Heart right ventricle (tissue), 16 donors: ENCODE measurements at regions not wholly inside any gene's neighbourhood (a gene's known extent, or its start where the extent isn't known, plus 50 kb on each side); places are given as distances from the start of the nearest gene placed in this dataset.

Experiments
- ATAC-seq, 8 donors: fragments of 200-7000 bp; cut with Tn5 transposase; one replicate each; pipeline ENCODE4 v1.9.1; 2020; ENCODE audit warnings: mild to moderate bottlenecking in 8 of 8, moderate library complexity in 8 of 8, moderate number of reproducible peaks in 1 of 8
- DNase-seq, 2 donors: peaks; one replicate each; pipeline ENCODE4 v3.0.0-alpha.2; 2020
- H3K27ac ChIP-seq, 10 donors: fragments of 200-600 bp; sonication (generic) in 2 of 10; one replicate each; pipeline versions ENCODE4 v1.5.0 to v1.8.0; 2020 to 2022; ENCODE audit warnings: mild to moderate bottlenecking in 3 of 10
- H3K27me3 ChIP-seq, 7 donors: fragments of 200-600 bp; one replicate each; pipeline ENCODE4 v1.8.0; 2021 to 2022; ENCODE audit warnings: mild to moderate bottlenecking in 2 of 7
- H3K36me3 ChIP-seq, 9 donors: fragments of 200-600 bp; sonication (generic) in 1 of 9; one replicate each; pipeline versions ENCODE4 v1.5.0 to v1.8.0; 2020 to 2022; ENCODE audit warnings: mild to moderate bottlenecking in 2 of 9
- H3K4me1 ChIP-seq, 9 donors: fragments of 200-600 bp; sonication (generic) in 1 of 9; one replicate each; pipeline versions ENCODE4 v1.5.0 to v1.8.0; 2020 to 2022; ENCODE audit warnings: mild to moderate bottlenecking in 4 of 9
- H3K4me3 ChIP-seq, 10 donors: fragments of 200-600 bp; sonication (generic) in 2 of 10; one replicate each; pipeline versions ENCODE4 v1.5.0 to v1.8.0; 2020 to 2022; ENCODE audit warnings: mild to moderate bottlenecking in 7 of 10, moderate library complexity in 2 of 10
- H3K9me3 ChIP-seq, 11 donors: fragments of 200-600 bp in 10 of 11; sonication (generic) in 2 of 11; one replicate each; pipeline versions ENCODE4 v1.5.0 to v1.8.0; 2013 to 2022; ENCODE audit warnings: mild to moderate bottlenecking in 2 of 11, control low read depth in 1 of 11, moderate library complexity in 1 of 11
- CTCF ChIP-seq, 9 donors: fragments of 200-600 bp; sonication (generic) in 2 of 9; IDR thresholded peaks; one replicate each; pipeline versions ENCODE4 v1.5.0 to v1.8.0; 2021 to 2022; ENCODE audit warnings: antibody characterized with exemption in 9 of 9, mild to moderate bottlenecking in 5 of 9, moderate library complexity in 1 of 9
- WGBS, 2 donors: extraction: QIAGEN DNeasy Blood & Tissue Kit; methylation state at CpG; one replicate each; pipeline ENCODE4 v1.1.7; 2013; ENCODE audit warnings: inconsistent platforms in 1 of 2; 5-methylcytosine and 5-hydroxymethylcytosine counted together
- intact Hi-C, 10 donors: fragments of 100-400 bp; cut with DNase I; formaldehyde crosslinking; loops; one replicate each; pipeline versions ENCODE4 v1.11.1 to v1.14.2; 2022
- donor health status: Arrhythmogenic right ventricular cardiomyopathy.
- donor health status: ischemic (EF 13 %, LVEDD 7.1; RV severe dilation, severe dysfunction).
- donor health status: healthy with polysubstance abuse.
- donor health status: DM: no; HTN: yes; CAD: no.
- donor health status: DM: no; HTN: no; CAD: no.
- donor health status: ischemic (EF 25% LVEDD 6.9; RV normal size, moderate dysfunction).
- donor health status: ischemic (EF 25% LVEDD 5.7; RV mildly dilated, moderate dysfunction).
- donor health status: healthy.
- donor health status: DM: yes; HTN: yes; CAD: no.
- donor health status: Ischemic cardiomyopathy.
- donor health status: ischemic (EF 35%, LVEDD 5.7; RV mildly dilated, moderate dysfunction).
- donor health status: nonischemic (EF 11% LVEDD 7.7; RV severe dilation, severe dysfunction).
- donor health status: DM: yes; HTN: yes; CAD: no.
- donor health status: PGD.
- donor health status: ischemic (EF 29% LVEDD 5.4; RV normal size, mild dysfunction).
- donor health status: nonischemic (EF 23%, LVEDD 6.1; RV moderate dilation, normal function).

DNA sequence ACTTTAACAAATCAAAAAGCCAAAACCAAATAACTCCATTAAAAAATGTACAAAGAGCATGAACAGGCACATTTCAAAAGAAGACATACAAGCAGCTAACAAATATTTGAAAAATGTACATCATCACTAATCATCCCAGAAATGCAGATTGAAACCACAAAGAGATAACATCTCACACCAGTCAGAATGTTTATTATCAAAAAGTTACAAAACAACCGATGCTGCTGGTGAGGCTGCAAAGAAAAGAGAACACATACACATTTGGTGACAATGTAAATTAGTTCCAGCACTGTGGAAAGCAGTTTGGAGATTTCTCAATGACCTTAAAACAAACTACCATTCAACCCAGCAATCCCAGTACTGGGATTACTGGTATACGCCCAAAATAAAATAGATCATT, 756.0 kb upstream of the PCDH20 start:
- no peak for DNase-seq

DNA sequence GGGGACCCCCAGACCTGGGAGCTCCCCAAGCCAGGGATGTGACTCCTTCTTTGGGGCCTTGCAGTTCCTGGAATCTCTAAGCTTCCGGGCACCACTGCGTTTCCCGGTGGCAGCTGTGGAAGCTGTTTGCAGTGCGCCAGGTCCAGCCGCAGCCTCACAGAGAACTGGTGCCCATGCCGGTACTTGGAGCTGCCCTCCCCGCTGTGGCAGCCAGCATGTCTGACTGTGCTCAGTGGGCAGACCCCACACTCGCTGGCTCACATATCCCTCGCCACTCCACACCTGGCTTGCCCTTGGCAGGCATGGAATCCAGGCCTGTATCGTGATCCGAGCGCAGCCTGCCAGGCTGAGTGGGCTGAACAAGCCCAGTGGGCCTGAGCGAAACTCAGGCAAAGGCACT, 753.2 kb upstream of the PCDH20 start:
- no peak overlapping the region for H3K4me3 ChIP-seq
- WGBS, 2 donors: 92 to 93% methylated on average over 13 of the region's 13 CpGs

More for the DNA sequence above, 756.0 kb upstream of the PCDH20 start:
- Histone ChIP-seq H3K4me1 (no peaks in the 10 kb centered on the region), H3K4me3 (no peak overlapping the region), H3K27me3 (no peaks in the 10 kb centered on the region), H3K36me3 (no peaks in the 10 kb centered on the region), H3K27ac (no peak overlapping the region), H3K9me3 (peaks cover 0 to 6% (median 0%) of the 10 kb centered on the region in 11 donors)
- intact Hi-C loops: no loop called here
- WGBS, 2 donors: 87 to 96% methylated on average over 2 of the region's 2 CpGs
- no peak for TF ChIP-seq CTCF (IDR thresholded peaks at IDR 0.05)
- ATAC-seq: no peak

DNA sequence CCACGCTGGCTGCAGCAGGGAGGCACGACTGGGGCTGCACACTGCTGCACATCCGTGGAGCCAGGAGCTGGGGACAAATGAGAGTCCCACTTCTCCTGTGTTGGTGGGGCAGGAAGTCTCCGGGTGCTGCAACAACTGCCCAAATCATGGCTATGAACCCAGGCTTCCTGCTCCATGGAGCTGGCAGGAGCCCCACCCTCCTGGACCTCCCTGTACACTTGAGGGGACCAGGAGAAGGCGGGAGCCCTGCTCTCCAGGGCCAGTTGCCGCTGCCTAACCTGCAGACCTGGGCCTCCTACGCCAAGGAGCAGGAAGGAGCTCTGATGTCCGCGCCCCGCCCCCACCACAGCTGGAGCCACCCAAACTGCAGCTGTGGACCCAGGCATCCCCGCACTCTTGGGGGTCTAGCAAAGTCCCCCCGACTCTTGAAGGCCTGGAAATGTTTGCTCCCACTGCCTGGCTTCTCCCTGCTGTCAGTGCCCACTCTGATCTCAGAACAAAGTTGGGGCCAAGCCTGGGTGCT, 752.1 kb upstream of the PCDH20 start:
- no peak for DNase-seq
- no peak for TF ChIP-seq CTCF (IDR thresholded peaks at IDR 0.05)
- intact Hi-C loops: no loop called here
- 85 to 86% methylated on average over 12 of the region's 12 CpGs for WGBS, 2 donors
- no peak overlapping the region for H3K4me3 ChIP-seq
- no peaks in the 10 kb centered on the region for H3K27me3 ChIP-seq
- H3K4me1 ChIP-seq: no peaks in the 10 kb centered on the region
- peaks cover 0 to 22% (median 2%) of the 10 kb centered on the region in 11 donors for H3K9me3 ChIP-seq
- ATAC-seq: no peak
- H3K27ac ChIP-seq: no peak overlapping the region
- H3K36me3 ChIP-seq: no peaks in the 10 kb centered on the region

More for the DNA sequence above, 753.2 kb upstream of the PCDH20 start:
- no peak for TF ChIP-seq CTCF (IDR thresholded peaks at IDR 0.05)
- DNase-seq: no peak
- H3K4me1 ChIP-seq: no peaks in the 10 kb centered on the region
- no peak for ATAC-seq
- no peak overlapping the region for H3K27ac ChIP-seq
- no peaks in the 10 kb centered on the region for H3K36me3 ChIP-seq
- no peaks in the 10 kb centered on the region for H3K27me3 ChIP-seq
- intact Hi-C loops: no loop called here
- peaks cover 0 to 11% (median 0%) of the 10 kb centered on the region in 11 donors for H3K9me3 ChIP-seq

- no peak for DNase-seq
- Histone ChIP-seq H3K4me1 (no peaks in the 10 kb centered on the region), H3K27ac (no peak overlapping the region), H3K9me3 (peaks cover 0 to 24% (median 2%) of the 10 kb centered on the region in 11 donors), H3K4me3 (no peak overlapping the region), H3K27me3 (no peaks in the 10 kb centered on the region), H3K36me3 (no peaks in the 10 kb centered on the region)
- TF ChIP-seq CTCF (IDR thresholded peaks at IDR 0.05): no peak
- 71 to 73% methylated on average over 2 of the region's 2 CpGs for WGBS, 2 donors
- intact Hi-C loops: no loop called here
- ATAC-seq: no peak
These were observed 747.2 kb upstream of the PCDH20 start for GRCh38 chr13:62162860-62163259.
